Gastrocnemius medialis (tissue), 4 donors: ENCODE measurements at regions not wholly inside any gene's neighbourhood (a gene's known extent, or its start where the extent isn't known, plus 50 kb on each side); places are given as distances from the start of the nearest gene placed in this dataset.

Experiments
- CTCF ChIP-seq, 5 experiments: fragments of 450-650 bp in 3 of 5; fragments of 200-600 bp in 2 of 5; sonication (generic) in 2 of 5; IDR thresholded peaks in 4 of 5; conservative IDR thresholded peaks in 1 of 5; 1 replicate in 4 of 5; 2 replicates in 1 of 5; pipeline ENCODE4 v1.5.1; 2016 to 2019; ENCODE audit warnings: antibody characterized with exemption in 5 of 5, mild to moderate bottlenecking in 3 of 5, moderate library complexity in 3 of 5
- POLR2A ChIP-seq, 2 donors: fragments of 450-650 bp; IDR thresholded peaks; one replicate each; pipeline ENCODE4 v1.6.1; 2017; ENCODE audit warnings: antibody characterized with exemption in 2 of 2, mild to moderate bottlenecking in 2 of 2, moderate library complexity in 2 of 2

GRCh38 chr10:93160140-93160539 lies 86.4 kb downstream of the CYP26A1 start:
- TF ChIP-seq POLR2A (IDR thresholded peaks at IDR 0.05) (no peak), CTCF (IDR thresholded peaks at IDR 0.05 in 4 of 5, conservative IDR thresholded peaks at IDR 0.05 in 1 of 5) (no peak)
